GM19395 (cell line): ENCODE measurements at regions not wholly inside any gene's neighbourhood (a gene's known extent, or its start where the extent isn't known, plus 50 kb on each side); places are given as distances from the start of the nearest gene placed in this dataset.
"Not testable (repeated sequence)": the region's sequence is repeated elsewhere in the genome, so short reads cannot be mapped to it uniquely, and the experiment has no call there.

Experiments
- ATAC-seq: cut with Tn5 transposase; IDR thresholded peaks from one replicate; pipeline ENCODE4 v1.9.1; 2021; ENCODE audit warnings: mild to moderate bottlenecking, moderate library complexity; ENCODE audit not compliant: unreplicated experiment

DNA sequence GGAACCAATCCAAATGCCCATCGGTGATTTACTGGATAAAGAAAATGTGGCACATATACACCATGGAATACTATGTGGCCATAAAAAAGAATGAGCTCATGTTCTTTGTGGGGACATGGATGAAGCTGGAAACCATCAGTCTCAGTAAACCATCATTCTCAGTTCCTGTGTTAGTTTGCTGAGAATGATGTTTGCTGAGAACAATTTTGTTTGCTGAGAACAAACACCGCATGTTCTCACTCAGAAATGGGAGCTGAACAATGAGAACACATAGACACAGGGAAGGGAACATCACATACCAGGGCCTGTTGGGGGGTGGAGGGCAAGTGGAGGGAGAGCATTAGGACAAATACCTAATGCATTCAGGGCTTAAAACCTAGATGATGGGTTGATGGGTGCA is 185.5 kb downstream of the ANXA1 start:
- not testable (repeated sequence) for ATAC-seq

DNA sequence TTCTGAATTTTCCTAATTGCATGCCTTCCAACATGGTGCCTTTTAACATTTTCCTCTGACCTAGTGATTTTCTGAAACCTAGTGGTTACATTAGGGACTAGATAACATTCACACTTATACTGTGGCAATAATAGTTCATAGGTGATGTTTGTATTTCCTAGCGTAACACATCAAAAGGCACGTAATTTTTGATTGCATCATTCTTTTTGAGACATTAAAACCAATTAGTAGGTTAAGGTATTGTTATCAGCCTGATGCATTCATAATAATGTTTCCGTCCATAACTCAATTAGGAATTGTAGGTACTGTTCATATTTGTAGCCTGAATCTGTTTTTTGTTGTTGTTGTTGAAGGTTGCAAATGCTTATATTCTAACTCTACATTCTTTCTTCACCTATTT is 192.4 kb downstream of the ANXA1 start:
- no peak for ATAC-seq

DNA sequence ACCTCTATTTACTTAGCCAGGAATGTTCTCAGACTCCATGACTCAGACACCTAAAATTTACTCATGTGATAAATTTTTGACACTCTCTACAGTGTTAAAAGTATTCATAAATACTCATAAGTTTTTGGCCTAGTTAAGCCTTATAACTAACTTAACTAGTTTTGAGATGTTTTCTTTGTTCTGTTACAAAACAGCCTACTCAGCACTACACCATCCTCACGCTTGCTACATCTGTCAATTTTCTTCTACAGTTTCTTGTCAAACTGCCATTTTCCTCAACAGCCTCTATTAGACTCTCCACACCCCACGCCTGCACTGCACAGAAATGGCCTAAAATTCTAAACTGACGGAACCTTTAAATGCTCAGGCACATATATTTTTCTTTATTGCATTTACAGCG is 195.5 kb downstream of the ANXA1 start:
- no peak for ATAC-seq

DNA sequence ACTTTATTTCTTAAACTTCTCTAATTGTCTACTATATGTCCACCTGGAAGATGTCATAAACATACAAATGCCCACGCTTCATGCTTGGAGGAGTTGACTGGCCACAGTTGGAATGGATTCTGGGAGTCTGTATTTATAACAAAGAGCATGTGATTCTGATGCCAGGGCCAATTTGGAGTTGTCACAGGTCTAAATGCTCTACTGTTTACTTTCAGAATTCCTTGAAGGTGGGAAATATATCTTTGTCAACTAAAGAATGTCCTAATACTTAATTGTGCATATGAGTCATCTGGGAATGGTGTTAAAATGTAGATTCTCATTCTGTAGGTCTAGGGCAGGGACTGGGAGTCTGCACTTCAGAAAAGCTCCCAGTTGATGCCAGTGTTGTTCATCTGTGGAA is 196.1 kb downstream of the ANXA1 start:
- no peak for ATAC-seq

DNA sequence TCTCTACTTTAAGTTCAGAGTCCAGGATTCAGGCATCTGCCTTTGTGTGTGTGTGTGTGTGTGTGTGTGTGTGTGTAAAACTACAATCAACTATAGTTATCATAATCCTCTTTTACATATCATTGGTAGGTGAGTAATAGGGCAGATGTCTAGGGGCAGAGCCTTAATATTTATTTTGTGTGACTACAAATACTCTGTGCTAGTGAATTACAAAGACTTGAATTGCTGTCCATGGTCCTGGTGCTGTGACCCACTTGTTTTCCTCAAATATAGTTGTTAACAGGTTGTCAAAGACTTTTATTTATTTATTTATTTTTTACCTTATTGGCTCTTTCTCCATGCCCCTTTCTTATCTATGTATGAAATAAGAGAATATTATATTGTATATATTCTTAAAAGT is 196.8 kb downstream of the ANXA1 start:
- ATAC-seq = no peak

DNA sequence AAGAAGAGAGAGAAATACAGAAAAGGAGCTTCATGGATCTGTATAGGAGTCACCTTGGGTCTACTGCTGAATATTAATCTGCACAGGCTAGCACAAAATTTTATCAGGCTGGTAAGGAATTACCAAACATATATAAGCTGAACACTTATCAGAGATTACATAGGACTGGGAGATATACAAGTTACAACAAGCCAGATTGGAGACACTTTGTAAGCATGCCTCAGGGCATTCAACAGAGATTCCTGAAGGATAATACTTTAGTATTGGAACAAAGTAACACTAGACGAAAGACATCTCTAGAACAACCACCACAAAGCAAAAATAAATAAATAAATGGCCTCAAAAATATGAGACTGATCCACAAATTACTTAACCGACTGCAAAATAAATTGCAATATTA is 197.8 kb downstream of the ANXA1 start:
- ATAC-seq = no peak

DNA sequence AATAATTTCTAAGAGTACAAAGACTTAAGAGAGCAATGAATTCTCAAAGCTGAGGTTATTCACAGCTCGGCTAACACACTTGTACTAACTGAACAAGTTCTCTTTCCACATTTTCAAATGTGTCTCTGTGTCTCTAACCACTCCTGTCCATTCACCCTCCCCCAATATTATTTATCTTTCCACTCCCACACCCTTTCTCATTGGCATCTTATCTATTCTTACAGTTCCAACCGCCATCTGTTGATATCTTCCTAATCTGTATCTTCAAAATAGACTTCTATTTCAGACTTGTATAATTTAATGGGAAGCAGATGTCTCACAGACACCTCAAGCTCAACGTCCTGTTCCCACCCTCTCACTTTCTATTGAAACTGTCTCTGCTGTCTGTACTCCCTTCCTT is 205.9 kb downstream of the ANXA1 start:
- ATAC-seq = no peak

DNA sequence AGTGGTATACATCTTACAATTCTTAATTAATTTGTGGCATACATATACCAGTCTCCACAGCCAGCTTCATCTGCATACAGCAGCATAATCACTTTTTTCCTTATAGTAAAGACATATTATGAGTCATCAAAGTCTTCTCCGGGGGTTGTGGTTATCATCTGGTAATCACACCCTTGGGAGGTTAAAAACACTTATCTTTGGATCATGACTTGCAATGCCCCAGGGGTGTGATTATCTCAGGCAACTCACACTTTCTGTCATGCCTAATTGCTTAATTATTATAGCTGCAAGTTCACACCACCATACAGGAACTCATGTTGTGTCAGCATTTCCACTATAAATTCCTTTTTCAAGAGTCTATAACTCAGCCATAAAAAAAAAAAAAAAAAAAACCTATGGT is 218.4 kb downstream of the ANXA1 start:
- no peak for ATAC-seq

DNA sequence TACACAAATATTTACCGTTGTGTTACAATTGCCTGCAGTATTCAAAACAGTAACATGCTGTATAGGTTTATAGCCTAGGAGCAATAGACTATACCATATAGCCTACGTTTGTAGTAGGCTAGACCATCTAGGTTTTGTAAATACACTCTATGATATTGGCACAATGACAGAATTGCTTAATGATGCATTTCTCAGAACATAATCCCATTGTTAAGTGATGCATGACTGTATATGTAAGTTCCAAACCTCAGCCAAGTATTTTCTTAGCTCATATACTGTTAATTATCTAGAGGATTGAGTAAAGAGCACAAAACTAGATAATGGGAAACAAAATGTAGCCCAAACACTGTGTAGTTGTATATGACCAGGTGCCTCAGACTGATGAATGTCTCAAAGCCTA is 220.1 kb downstream of the ANXA1 start:
- no peak for ATAC-seq

DNA sequence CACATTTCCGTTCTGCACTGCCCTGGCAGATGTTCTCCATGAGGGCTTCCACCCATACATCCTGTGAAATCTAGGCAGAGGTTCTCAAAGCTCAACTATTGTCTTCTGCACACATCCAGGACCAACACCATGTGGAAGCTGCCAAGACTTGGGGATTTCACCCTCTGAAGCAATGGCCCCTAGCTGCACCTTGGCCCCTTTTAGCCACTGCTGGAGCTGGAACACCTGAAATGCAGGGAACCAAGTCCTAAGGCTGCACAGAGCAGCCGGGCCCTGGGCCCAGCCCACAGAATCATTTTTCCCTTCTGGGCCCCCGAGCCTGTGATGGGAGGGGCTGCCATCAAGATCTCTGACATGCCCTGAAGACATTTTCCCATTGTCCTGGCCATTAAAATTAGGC is 228.7 kb downstream of the ANXA1 start:
- no peak for ATAC-seq

DNA sequence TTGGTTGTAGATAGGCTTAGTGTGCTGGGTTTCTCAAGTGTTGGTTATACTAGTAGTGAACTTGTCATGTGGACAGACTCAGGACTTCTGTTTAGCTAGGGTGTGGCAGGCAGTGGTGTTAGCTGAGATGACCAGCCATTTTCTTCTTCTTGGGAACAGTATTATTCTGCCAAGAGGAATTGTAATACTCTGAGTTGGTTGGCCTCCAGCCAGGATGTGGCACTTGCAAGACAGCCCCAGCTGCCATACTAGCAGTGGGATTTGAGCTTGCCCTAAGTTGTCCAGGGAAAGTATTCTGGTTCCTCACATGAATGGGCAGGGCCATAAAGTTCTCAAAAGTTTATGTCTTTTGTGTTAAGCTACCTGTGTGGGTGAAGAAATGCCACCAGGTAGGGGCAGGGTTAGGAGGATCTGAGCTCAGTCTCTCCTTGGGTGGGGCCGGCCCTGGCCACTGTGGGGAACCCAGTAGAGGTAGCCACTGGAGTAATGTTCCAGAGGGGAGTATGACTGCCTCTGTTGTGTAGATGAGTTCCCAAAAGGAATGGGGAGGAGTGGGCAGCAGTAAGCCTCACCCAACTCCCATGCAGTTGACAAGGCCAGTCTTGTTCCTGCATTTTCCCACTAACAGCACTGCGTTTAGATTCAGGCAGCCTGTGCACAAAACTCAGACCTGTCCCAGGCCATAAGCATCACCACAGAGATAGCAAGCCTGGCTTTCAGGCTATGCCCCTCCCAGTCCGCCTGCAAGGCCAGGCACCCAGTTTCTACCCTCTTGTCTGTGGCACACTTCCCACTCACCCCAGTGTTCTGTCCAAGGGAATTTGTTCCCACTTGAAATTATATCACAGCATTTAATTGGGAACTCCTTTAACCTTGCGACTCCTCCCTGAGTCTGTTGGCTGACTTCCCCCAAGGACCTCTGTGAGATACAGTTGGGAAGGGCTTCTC is 250.7 kb downstream of the ANXA1 start:
- no peak for ATAC-seq

DNA sequence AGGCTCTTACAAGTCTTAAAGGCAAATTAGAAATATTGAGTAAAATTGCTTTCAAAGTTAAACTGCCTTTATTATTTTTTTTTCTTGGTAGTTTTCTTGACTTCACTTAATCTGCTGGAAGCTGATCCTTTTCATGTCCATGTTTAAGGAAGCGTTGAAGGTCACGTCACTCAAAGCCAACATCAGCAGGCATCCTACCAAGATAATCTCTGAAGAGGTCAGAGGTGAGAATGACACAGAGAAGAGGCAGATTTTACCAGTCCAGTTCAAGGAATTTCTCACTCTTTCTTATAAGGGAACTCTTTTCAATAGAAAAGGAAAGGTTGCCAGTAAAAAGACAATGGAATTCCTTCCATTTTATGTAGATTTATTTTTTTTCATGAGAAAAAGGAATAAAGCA is 259.8 kb downstream of the ANXA1 start:
- no peak for ATAC-seq

DNA sequence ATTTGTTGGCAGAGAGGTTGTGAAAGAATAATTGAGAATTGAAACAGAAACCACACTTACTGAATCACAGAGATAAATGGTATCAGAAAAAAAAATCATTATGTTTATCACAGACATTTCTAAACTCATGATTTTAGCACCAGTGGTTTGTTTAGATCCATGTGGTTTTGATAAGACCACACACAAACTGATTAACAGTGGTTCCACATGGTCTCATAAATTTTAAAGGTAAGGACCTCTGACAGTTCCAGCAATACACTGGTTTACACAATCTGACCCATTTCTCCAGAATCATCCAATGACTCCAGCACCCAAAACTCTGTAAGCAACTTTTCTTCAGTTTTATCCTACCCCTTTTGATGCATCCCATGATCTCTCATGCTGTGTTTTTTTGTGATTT is 261.2 kb downstream of the ANXA1 start:
- no peak for ATAC-seq

DNA sequence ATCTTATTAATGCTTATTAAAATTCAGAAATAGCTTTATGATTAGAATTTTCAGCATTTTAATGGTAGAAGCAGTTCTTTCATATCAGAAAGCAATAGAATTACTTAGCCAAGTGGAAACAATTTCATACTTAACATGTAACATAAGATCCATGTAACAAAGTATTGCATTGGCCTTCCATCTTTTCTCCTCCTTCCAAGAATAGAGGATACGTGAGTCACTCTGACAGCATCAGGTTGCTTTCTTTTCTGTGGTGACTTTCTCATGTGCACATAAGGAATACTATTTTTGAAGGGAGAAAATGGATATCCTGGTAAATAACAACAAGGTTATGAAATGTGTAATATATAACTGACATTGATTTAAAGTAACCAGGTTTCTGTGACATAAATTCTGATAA is 272.2 kb downstream of the ANXA1 start:
- no peak for ATAC-seq

DNA sequence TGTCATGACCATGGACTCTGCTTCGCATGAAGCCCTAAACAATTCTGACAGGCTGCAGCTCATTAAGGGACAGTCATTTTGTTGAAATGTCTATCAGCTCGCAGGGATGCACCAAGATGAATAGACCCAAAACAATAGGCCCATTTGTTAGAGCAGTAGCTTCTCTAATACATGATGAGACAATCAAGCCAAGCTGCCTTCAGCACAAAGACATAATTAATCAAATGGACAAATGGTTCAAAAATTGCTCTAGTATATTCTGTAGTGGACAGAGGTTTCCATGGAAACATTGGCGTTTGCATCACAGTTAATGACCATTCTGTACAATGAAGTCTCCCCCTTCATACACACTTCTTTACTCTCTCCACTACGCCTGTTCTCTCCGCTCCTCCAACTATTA is 274.6 kb downstream of the ANXA1 start:
- no peak for ATAC-seq

DNA sequence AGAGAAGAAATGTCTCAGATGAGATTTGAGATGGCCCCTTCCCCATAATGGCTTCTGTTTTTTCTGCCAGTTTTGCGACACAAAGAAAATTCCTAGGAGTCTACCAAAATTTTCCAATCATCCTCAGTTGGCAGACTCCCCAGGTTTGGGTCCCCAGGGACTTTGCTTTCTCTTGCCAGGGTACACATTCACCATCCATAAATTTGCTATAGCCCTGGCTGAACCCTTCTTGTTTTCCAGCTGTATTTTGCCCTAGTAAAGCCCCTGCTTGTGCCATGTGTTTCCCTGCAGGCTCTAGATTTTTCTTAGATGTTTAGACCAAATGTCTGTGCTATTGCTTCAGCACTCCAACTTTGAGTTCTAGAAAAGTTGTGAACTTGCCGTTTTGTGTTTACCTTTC is 283.2 kb downstream of the ANXA1 start:
- ATAC-seq = no peak

DNA sequence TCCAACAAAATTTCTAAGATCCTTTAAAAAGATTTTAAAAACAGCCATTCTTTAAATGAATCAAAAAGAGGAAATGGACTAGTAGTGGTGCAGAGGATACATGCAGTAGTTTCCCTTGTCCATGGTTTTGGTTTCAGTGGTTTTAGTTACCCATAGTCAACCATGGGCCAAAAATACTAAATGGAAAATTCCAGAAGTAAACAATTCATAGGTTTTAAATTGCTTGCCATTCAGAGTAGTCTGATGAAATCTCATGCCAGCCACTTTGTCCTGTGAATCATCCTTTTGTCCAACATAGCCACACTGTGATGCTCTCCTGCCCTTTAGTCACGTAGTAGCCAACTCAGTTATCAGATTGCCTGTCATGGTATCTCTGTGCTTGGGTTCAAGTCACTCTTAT is 286.1 kb downstream of the ANXA1 start:
- ATAC-seq = peak; percentile 85

DNA sequence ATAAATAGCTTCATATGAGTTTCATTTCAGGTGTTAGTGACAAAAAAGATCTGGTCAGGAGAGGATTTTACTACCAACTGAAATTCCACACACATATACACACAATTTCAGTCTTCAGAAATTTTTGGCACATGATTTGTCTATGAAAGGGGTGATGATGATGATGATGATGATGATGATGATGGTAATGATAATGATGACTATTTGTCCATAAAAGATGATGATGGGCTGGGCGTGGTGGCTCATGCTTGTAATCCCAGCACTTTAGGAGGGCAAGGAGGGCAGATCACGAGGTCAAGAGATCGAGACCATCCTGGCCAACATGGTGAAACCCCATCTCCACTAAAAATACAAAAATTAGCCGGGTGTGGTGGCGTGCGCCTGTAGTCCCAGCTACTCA is 288.2 kb downstream of the ANXA1 start:
- not testable (repeated sequence) for ATAC-seq

DNA sequence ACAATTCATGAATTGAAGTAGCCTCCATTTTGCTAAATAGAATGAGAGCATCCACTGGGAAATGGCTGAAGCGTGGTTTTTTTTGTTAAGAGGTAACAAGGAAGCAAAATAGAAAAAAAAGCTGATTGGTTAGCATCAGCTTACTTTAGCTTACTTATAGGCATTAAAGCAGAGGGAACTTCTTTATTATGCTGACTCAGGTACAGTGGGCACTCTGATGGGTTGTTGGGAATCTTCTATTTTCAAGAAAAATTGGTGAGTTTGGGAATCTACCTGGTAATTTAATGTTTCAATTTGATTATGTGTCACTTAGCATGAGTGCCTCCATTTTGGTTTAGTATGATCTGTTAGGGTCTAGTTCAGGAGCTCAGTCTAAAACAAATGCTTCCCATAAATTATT is 289.6 kb downstream of the ANXA1 start:
- ATAC-seq = no peak

DNA sequence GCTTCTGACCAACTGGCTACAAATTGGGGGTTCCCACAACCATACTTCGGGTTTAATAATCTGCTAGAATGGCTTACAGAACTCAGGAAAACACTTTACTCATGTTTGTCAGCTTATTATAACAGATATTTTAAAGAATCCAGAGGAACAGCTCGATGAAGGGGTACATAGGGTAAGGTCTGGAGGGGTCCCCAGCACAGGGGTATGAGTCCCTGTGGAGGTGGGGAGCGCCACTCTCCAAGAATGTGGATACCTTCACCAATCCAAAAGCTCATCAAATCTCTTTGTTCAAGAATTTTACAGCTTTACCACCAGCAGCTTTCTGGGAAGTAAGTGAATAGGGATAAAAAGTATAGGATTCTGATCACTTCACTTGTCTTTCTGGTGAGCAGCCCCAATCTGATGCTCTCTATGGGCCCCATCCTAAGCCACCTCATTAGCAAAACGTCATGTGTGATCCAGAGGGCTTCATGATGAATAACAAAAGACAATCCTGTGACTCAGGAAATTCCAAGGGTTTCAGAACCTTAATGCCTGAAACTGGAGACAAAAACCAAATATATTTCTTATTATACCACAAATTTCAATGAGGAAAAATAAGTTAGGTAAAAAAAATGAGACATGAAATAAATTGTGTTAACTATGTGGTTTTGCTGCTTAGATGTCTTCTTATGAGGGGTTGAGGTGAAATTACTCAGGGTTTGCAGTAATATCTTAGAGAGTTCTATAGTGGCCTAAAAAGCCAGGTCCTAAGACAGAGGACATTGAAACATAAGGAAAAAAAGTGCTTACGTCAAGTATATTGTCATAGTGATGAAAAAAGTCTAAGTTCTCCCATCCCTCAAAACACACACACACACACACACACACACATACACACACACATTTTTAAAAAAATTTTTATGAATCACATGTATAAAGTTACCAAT is 290.5 kb downstream of the ANXA1 start:
- no peak for ATAC-seq

DNA sequence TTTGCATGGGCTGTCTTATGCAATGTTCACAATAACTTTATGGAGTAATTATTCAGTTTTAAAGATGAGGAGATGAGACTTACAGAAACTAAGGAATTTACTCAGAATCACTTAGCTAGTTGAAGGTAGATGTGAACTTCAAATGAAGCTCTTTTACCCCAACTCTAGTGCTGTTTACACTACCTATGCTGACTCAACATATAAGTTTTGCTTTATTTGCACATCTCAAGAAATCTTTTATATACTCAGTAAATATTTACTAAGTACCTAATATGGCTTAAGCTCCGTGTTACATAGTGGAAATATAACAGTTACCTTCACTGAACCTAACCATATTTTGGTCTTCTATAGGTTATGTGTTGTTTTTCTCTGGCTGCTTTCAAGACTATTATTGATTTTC is 293.2 kb downstream of the ANXA1 start:
- no peak for ATAC-seq

DNA sequence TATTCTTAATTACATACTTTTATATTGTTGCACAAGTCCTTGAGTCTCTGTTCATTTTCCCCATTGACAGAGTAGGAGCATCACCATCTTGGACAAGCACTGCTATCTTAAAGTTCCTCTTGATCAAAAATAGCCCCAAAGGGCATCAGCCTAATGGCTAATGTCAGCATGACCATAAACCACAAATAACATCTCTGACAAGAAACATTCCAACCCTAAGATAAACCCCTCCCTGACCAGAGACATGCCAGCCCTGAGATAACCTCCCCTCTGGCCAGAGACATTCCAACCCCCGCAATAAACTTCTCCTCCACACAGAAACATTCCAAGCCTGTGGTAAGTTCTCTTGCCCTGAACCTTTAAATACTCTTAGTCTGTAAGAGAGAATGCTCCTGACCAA is 293.7 kb downstream of the ANXA1 start:
- ATAC-seq = not testable (repeated sequence)
